Thymus (tissue), 11 donors: ENCODE measurements at regions not wholly inside any gene's neighbourhood (a gene's known extent, or its start where the extent isn't known, plus 50 kb on each side); places are given as distances from the start of the nearest gene placed in this dataset.

Source experiments
- DNase-seq, 9 donors: peaks; one replicate each; pipeline ENCODE4 v3.0.0-alpha.2; 2013; ENCODE audit warnings: low spot score in 9 of 9, low read depth in 6 of 9, missing footprints in 1 of 9
- H3K27ac ChIP-seq, 2 donors: one replicate each; pipeline ENCODE4 v1.5.1; 2013; ENCODE audit warnings: control low read depth in 1 of 2, low read depth in 1 of 2, low read length in 1 of 2, mild to moderate bottlenecking in 1 of 2, moderate library complexity in 1 of 2
- H3K27me3 ChIP-seq, 2 donors: one replicate each; pipeline ENCODE4 v1.5.1; 2013; ENCODE audit warnings: low read length in 1 of 2; ENCODE audit not compliant: control insufficient read depth in 2 of 2, insufficient read depth in 1 of 2
- H3K36me3 ChIP-seq, 2 donors: one replicate each; pipeline ENCODE4 v1.5.1; 2013; ENCODE audit warnings: low read length in 1 of 2, mild to moderate bottlenecking in 1 of 2, moderate library complexity in 1 of 2; ENCODE audit not compliant: control insufficient read depth in 2 of 2, insufficient read depth in 2 of 2
- H3K4me1 ChIP-seq, 2 donors: one replicate each; pipeline ENCODE4 v1.5.1; 2013; ENCODE audit warnings: low read length in 2 of 2; ENCODE audit not compliant: control insufficient read depth in 2 of 2, insufficient read depth in 2 of 2
- H3K4me3 ChIP-seq, 2 donors: one replicate each; pipeline ENCODE4 v1.5.1; 2013; ENCODE audit warnings: low read length in 2 of 2, control low read depth in 1 of 2, mild to moderate bottlenecking in 1 of 2
- H3K9me3 ChIP-seq, 2 donors: one replicate each; pipeline ENCODE4 v1.5.1; 2013; ENCODE audit warnings: low read length in 1 of 2, mild to moderate bottlenecking in 1 of 2; ENCODE audit not compliant: control insufficient read depth in 2 of 2, insufficient read depth in 1 of 2
- WGBS: extraction: QIAGEN DNeasy Blood & Tissue Kit; methylation state at CpG from one replicate; pipeline ENCODE4 v1.1.7; 2013; 5-methylcytosine and 5-hydroxymethylcytosine counted together
- donor health status: healthy.

DNA sequence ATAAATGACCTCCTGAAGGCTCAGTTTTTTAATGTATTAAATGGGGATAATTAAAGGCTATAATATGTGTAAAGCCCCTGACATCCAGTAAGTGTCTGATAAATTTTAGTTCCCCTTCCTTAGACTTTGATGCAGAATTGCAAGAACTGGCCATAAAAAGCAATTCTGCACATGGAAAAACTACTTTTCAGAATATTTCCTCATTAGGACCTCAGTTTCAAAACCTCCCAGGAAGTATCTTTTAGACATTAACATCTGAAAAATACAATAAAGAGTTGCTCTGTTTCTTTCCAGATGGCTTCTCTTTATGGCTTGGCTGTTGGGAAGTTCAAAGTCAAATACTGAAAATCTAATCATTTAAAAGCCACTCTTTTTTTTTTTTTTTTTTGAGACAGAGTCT lies 106.3 kb upstream of the ZNF217 start:
- peaks cover 0 to 16% of the 10 kb centered on the region in 2 donors for H3K4me1 ChIP-seq
- no peak for DNase-seq
- no peak overlapping the region for H3K4me3 ChIP-seq
- no peaks in the 10 kb centered on the region for H3K27me3 ChIP-seq
- no peaks in the 10 kb centered on the region for H3K36me3 ChIP-seq
- H3K27ac ChIP-seq = no peak overlapping the region
- H3K9me3 ChIP-seq = no peaks in the 10 kb centered on the region

- Histone ChIP-seq H3K9me3 (no peaks in the 10 kb centered on the region), H3K4me1 (peaks cover 0 to 14% of the 10 kb centered on the region in 2 donors), H3K36me3 (no peaks in the 10 kb centered on the region), H3K27ac (no peak overlapping the region), H3K4me3 (no peak overlapping the region), H3K27me3 (no peaks in the 10 kb centered on the region)
- DNase-seq = no peak
- WGBS = 94% methylated on average over 3 of the region's 3 CpGs
Observed at GRCh38 chr20:53699085-53699674, 105.5 kb upstream of the ZNF217 start.

- Histone ChIP-seq H3K27ac (no peak overlapping the region), H3K4me3 (no peak overlapping the region), H3K9me3 (no peaks in the 10 kb centered on the region), H3K4me1 (peaks cover 0 to 17% of the 10 kb centered on the region in 2 donors), H3K36me3 (no peaks in the 10 kb centered on the region), H3K27me3 (no peaks in the 10 kb centered on the region)
- WGBS = 98% methylated on average over 10 of the region's 10 CpGs
- no peak for DNase-seq
Observed at GRCh38 chr20:53698371-53698978, 104.8 kb upstream of the ZNF217 start.

- no peaks in the 10 kb centered on the region for H3K9me3 ChIP-seq
- no peaks in the 10 kb centered on the region for H3K36me3 ChIP-seq
- H3K4me3 ChIP-seq = no peak overlapping the region
- H3K4me1 ChIP-seq = peaks cover 3 to 23% of the 10 kb centered on the region in 2 donors
- H3K27ac ChIP-seq = no peak overlapping the region
- no peak for DNase-seq
- H3K27me3 ChIP-seq = no peaks in the 10 kb centered on the region
- WGBS = 98% methylated on average over 8 of the region's 8 CpGs
Observed at GRCh38 chr20:53695797-53696527, 102.3 kb upstream of the ZNF217 start.

DNA sequence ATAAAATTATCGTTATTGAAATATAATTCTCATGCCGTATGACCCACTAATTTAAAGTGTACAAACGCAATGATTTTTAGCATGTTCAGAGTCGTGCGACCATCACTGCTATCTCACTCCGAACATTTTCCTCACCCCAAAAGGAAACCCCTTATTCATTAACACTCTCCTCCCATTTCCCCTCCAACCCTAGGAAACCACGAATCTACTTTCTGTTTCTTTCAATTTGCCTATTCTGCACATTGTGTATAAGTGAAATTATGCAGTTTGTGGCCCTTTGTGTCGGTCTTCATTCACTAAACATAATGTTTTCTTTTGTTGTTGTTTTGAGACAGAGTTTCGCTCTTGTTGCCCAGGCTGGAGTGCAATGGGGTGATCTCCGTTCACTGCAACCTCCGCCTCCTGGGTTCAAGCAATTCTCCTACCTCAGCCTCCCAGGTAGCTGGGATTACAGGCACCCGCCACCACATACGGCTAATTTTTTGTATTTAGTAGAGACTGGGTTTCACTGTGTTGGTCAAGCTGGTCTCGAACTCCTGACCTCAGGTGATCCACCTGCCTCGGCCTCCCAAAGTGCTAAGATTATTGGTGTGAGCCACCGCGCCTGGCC lies 99.7 kb upstream of the ZNF217 start:
- H3K4me3 ChIP-seq = peak overlapping the region in 1 of 2 donors; percentile 19
- H3K36me3 ChIP-seq = no peaks in the 10 kb centered on the region
- peak in 1 of 9 donors; percentile 65 for DNase-seq
- H3K27me3 ChIP-seq = no peaks in the 10 kb centered on the region
- 52% methylated on average over 17 of the region's 17 CpGs for WGBS
- no peaks in the 10 kb centered on the region for H3K9me3 ChIP-seq
- H3K4me1 ChIP-seq = peaks cover 3 to 17% of the 10 kb centered on the region in 2 donors
- no peak overlapping the region for H3K27ac ChIP-seq

- peaks cover 3 to 17% of the 10 kb centered on the region in 2 donors for H3K4me1 ChIP-seq
- H3K4me3 ChIP-seq = no peak overlapping the region
- DNase-seq = no peak
- WGBS = 78% methylated on average over 10 of the region's 10 CpGs
- no peak overlapping the region for H3K27ac ChIP-seq
- H3K27me3 ChIP-seq = no peaks in the 10 kb centered on the region
- H3K36me3 ChIP-seq = no peaks in the 10 kb centered on the region
- H3K9me3 ChIP-seq = no peaks in the 10 kb centered on the region
Observed at GRCh38 chr20:53692465-53693067, 98.9 kb upstream of the ZNF217 start.

- 96% methylated on average over 1 of the region's 1 CpG for WGBS
- no peak overlapping the region for H3K27ac ChIP-seq
- H3K36me3 ChIP-seq = no peaks in the 10 kb centered on the region
- DNase-seq = no peak
- no peaks in the 10 kb centered on the region for H3K9me3 ChIP-seq
- H3K27me3 ChIP-seq = no peaks in the 10 kb centered on the region
- peaks cover 3 to 17% of the 10 kb centered on the region in 2 donors for H3K4me1 ChIP-seq
- no peak overlapping the region for H3K4me3 ChIP-seq
Observed at GRCh38 chr20:53691811-53692192, 98.2 kb upstream of the ZNF217 start.

DNA sequence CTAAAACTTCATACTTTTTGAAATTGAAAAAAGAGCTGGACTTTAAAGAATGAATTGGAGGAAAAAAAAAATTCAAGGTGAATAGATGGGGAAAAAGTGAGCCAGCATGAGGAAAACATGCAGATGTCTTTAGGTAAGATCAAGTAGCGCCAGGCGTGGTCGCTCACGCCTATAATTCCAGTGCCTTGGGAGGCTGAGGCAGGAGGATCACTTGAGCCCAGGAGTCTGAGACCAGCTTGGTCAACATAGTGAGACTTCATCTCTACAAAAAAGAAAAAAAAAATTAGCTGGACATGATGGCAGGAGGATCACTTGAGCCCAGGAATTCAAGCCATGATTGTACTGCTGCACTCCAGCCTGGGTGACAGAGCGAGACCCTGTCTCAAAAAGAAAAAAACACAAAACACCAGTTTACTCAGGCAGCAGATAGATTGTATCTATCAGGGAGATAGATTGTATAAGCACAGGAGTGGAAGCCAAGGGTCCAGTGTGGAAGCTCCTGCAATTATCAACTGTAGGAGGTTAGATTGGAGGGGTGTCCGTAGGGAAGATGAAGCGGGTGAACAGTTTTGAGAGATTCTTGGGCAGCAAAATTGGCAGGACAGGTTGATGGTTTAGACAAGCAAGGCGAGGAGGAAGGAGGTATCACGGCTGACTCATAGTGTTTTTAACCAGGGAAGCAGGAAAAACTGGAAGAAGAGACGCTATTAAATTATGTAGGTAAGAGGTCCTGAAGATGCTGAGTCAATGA lies 97.6 kb upstream of the ZNF217 start:
- H3K9me3 ChIP-seq = no peaks in the 10 kb centered on the region
- 94% methylated on average over 10 of the region's 10 CpGs for WGBS
- H3K4me3 ChIP-seq = no peak overlapping the region
- no peaks in the 10 kb centered on the region for H3K36me3 ChIP-seq
- no peaks in the 10 kb centered on the region for H3K27me3 ChIP-seq
- H3K4me1 ChIP-seq = peaks cover 3 to 20% of the 10 kb centered on the region in 2 donors
- no peak overlapping the region for H3K27ac ChIP-seq
- DNase-seq = no peak
